HCT116 (cell line): ENCODE measurements at regions not wholly inside any gene's neighbourhood (a gene's known extent, or its start where the extent isn't known, plus 50 kb on each side); places are given as distances from the start of the nearest gene placed in this dataset.

ENCODE experiments used
- CTCF ChIP-seq, 3 experiments: fragments of 200-600 bp in 1 of 3; sonication (generic) in 1 of 3; IDR thresholded peaks in 2 of 3; conservative IDR thresholded peaks in 1 of 3; 2 replicates each; pipeline ENCODE4 v1.5.1; 2012 to 2017; ENCODE audit warnings: low read depth in 2 of 3, low read length in 2 of 3, antibody characterized with exemption in 1 of 3, borderline replicate concordance in 1 of 3, control low read depth in 1 of 3, mild to moderate bottlenecking in 1 of 3, mixed read lengths in 1 of 3, mixed run types in 1 of 3, moderate library complexity in 1 of 3; ENCODE audit not compliant: insufficient read depth in 1 of 3
- ELF1 ChIP-seq: IDR thresholded peaks from 2 replicates; pipeline ENCODE4 v1.6.1; 2012; ENCODE audit warnings: low read depth, borderline replicate concordance
- EZH2 ChIP-seq: fragments of 200-600 bp; sonication (generic); IDR thresholded peaks from 2 replicates; pipeline ENCODE4 v1.6.1; 2017; ENCODE audit warnings: antibody characterized with exemption, mixed run types
- POLR2A ChIP-seq: IDR thresholded peaks from 2 replicates; pipeline ENCODE4 v1.7.0; 2011; ENCODE audit warnings: borderline replicate concordance; ENCODE audit not compliant: insufficient read depth, insufficient read length; ENCODE audit errors: extremely low read depth
- TCF7L2 ChIP-seq: IDR thresholded peaks from 2 replicates; pipeline ENCODE4 v1.7.0; 2011; ENCODE audit warnings: borderline replicate concordance, inconsistent platforms; ENCODE audit not compliant: insufficient read depth, insufficient read length; ENCODE audit errors: extremely low read depth
- ZBTB33 ChIP-seq: IDR thresholded peaks from 2 replicates; pipeline ENCODE4 v1.6.1; 2011; ENCODE audit warnings: mild to moderate bottlenecking, low read length, moderate library complexity; ENCODE audit not compliant: insufficient replicate concordance; ENCODE audit errors: extremely low read depth
- ZNF274 ChIP-seq: fragments of 200-500 bp; sonication (Bioruptor generic); IDR thresholded peaks from 2 replicates; pipeline ENCODE4 v1.6.1; 2014; ENCODE audit warnings: mild to moderate bottlenecking, low read depth, low read length, inconsistent platforms

- TF ChIP-seq ELF1, result no peak
- TF ChIP-seq ZNF274, result no peak
- TF ChIP-seq CTCF (IDR thresholded peaks at IDR 0.05 in 2 of 3, conservative IDR thresholded peaks at IDR 0.05 in 1 of 3; ENCODE audit: borderline replicate concordance in 1 of 3, insufficient read depth in 1 of 3, low read depth in 2 of 3, low read length in 2 of 3), result no peak
- no peak for TF ChIP-seq POLR2A
- TF ChIP-seq TCF7L2, result no peak
- no peak for TF ChIP-seq ZBTB33
- no peak for TF ChIP-seq EZH2
These were observed 159.4 kb upstream of the MEOX2 start for GRCh38 chr7:15845868-15846267.
